Sigmoid colon (tissue), 6 donors: ENCODE measurements at regions not wholly inside any gene's neighbourhood (a gene's known extent, or its start where the extent isn't known, plus 50 kb on each side); places are given as distances from the start of the nearest gene placed in this dataset.

ENCODE experiments used
- DNase-seq: peaks from one replicate; pipeline ENCODE4 v3.0.0-alpha.2; 2019
- H3K27ac ChIP-seq, 4 donors: fragments of 200-600 bp; sonication (generic); one replicate each; pipeline ENCODE4 v1.5.1; 2016 to 2019; ENCODE audit warnings: mild to moderate bottlenecking in 1 of 4
- H3K27me3 ChIP-seq, 3 donors: fragments of 200-600 bp; sonication (generic); one replicate each; pipeline ENCODE4 v1.5.1; 2019; ENCODE audit warnings: mild to moderate bottlenecking in 1 of 3
- H3K36me3 ChIP-seq, 4 donors: fragments of 200-600 bp; sonication (generic); one replicate each; pipeline ENCODE4 v1.5.1; 2016 to 2019
- H3K4me1 ChIP-seq, 4 donors: fragments of 200-600 bp; sonication (generic); one replicate each; pipeline ENCODE4 v1.5.1; 2017 to 2019
- H3K4me3 ChIP-seq, 4 donors: fragments of 200-600 bp; sonication (generic); one replicate each; pipeline ENCODE4 v1.5.1; 2017 to 2019; ENCODE audit warnings: mild to moderate bottlenecking in 2 of 4, moderate library complexity in 1 of 4
- H3K9me3 ChIP-seq, 4 donors: fragments of 200-600 bp in 3 of 4; sonication (generic) in 3 of 4; one replicate each; pipeline versions ENCODE4 v1.5.1 to v1.6.1; 2013 to 2019
- EP300 ChIP-seq, 4 donors: sonication (generic); formaldehyde crosslinking; IDR thresholded peaks; one replicate each; pipeline ENCODE4 v1.6.1; 2017; ENCODE audit warnings: antibody characterized with exemption in 4 of 4
- POLR2A ChIP-seq, 2 donors: fragments of 450-650 bp; IDR thresholded peaks; one replicate each; pipeline ENCODE4 v1.6.1; 2016; ENCODE audit warnings: antibody characterized with exemption in 2 of 2, mild to moderate bottlenecking in 2 of 2, moderate library complexity in 2 of 2
- POLR2AphosphoS5 ChIP-seq, 4 donors: sonication (generic); formaldehyde crosslinking; IDR thresholded peaks; one replicate each; pipeline ENCODE4 v1.6.1; 2017; ENCODE audit warnings: antibody characterized with exemption in 4 of 4
- WGBS, 2 donors: extraction: QIAGEN DNeasy Blood & Tissue Kit; methylation state at CpG; one replicate each; pipeline ENCODE4 v1.1.7; 2013; 5-methylcytosine and 5-hydroxymethylcytosine counted together
- intact Hi-C: fragments of 100-400 bp; cut with DNase I; formaldehyde crosslinking; loops from one replicate; pipeline ENCODE4 v1.15.1; 2023
- small RNA-seq, 3 donors: library from RNA; depleted of rRNA; stranded (forward); fragments of <200 nt; gene quantifications; one replicate each; pipeline ENCODE3, GENCODE V24; 2016
- TF ChIP-seq, protein P1 (sequence below), 4 experiments: fragments of 450-650 bp in 3 of 4; fragments of 200-600 bp in 1 of 4; IDR thresholded peaks; one replicate each; pipeline ENCODE4 v1.5.1; 2016 to 2019; ENCODE audit warnings: antibody characterized with exemption in 4 of 4, mild to moderate bottlenecking in 3 of 4, moderate library complexity in 2 of 4
- donor health status: healthy with polysubstance abuse.
- donor health status: healthy.

DNA sequence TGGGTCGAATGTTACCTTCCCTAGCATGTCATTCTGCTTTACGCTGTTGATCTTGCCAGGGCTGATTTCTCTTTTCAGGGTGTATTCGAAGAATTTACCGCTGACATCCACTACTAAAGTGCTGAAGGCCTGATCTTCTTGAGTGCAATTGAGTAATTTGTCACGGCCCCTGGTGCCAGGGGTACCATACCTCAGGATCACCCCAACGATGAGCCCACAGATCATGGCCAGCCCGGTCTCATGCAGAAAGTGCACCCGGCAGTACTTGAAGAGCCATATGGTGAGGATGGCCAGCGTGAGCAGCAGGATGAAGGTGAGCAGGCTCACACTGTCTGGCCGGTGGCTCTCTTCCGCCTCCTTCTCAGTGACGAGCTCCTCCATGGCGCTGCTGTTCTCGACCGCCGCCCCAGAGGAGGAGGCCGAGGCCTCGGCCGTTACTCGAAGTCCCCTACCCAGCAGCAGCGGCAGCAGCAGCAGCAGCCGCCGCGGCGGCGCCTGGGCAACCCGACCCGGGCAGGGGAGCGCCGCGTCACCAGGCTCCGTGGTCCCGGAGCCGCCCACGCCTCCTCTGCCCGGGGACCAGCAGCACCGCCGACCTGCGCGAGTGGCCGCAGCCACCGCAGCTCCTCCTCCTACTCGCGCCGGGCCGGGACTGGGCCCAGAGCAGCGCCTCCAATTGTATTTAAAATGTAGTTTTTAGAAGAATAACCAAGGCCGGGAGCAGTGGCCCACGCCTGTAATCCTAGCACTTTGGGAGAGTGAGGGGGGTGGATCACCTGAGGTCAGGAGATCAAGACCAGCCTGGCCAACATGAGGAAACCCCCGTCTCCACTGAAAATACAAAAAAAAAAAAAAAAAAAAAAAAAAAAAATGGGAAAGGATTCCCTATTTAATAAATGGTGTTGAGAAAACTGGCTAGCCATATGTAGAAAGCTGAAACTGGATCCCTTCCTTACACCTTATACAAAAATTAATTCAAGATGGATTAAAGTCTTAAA lies 58.5 kb upstream of the TMPO start:
- 13 to 17% methylated on average over 50 of the region's 50 CpGs for WGBS, 2 donors
- TF ChIP-seq POLR2A (IDR thresholded peaks at IDR 0.05) (no peak), EP300 (IDR thresholded peaks at IDR 0.05) (no peak), POLR2AphosphoS5 (IDR thresholded peaks at IDR 0.05) (no peak)
- TF ChIP-seq, protein P1, sequence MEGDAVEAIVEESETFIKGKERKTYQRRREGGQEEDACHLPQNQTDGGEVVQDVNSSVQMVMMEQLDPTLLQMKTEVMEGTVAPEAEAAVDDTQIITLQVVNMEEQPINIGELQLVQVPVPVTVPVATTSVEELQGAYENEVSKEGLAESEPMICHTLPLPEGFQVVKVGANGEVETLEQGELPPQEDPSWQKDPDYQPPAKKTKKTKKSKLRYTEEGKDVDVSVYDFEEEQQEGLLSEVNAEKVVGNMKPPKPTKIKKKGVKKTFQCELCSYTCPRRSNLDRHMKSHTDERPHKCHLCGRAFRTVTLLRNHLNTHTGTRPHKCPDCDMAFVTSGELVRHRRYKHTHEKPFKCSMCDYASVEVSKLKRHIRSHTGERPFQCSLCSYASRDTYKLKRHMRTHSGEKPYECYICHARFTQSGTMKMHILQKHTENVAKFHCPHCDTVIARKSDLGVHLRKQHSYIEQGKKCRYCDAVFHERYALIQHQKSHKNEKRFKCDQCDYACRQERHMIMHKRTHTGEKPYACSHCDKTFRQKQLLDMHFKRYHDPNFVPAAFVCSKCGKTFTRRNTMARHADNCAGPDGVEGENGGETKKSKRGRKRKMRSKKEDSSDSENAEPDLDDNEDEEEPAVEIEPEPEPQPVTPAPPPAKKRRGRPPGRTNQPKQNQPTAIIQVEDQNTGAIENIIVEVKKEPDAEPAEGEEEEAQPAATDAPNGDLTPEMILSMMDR (IDR thresholded peaks at IDR 0.05), result no peak
- H3K27me3 ChIP-seq, result no peaks in the 10 kb centered on the region
- H3K27ac ChIP-seq, result peak overlapping the region; percentile 39 to 60 (median 55)
- H3K36me3 ChIP-seq, result no peaks in the 10 kb centered on the region
- peak overlapping the region; percentile 27 to 54 (median 48) for H3K4me3 ChIP-seq
- peaks cover 0 to 11% (median 4%) of the 10 kb centered on the region in 4 donors for H3K4me1 ChIP-seq
- no peak for DNase-seq
- no peaks in the 10 kb centered on the region for H3K9me3 ChIP-seq
- intact Hi-C loops, result no loop called here

DNA sequence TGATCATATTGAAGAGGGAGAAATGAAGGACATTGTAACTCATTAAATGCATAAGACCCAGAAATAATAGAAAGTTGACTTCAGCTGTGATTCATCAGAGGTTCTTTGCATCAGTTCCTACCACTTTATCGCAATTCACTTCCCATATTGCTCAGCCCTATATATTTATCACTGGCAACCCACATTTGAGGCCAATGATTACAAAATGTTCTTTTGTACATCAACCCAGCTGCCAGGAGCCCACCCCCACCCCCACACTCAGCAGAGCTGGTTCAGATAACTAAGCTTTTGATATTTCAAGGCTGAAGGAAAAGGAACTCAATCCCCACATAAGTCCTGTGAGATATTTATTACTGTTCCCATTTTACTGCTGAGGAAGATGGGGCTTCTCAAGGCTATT lies 51.2 kb upstream of the TMPO start:
- Histone ChIP-seq H3K27ac (no peak overlapping the region), H3K27me3 (no peaks in the 10 kb centered on the region), H3K4me3 (no peak overlapping the region), H3K9me3 (no peaks in the 10 kb centered on the region), H3K4me1 (peaks cover 0 to 14% (median 9%) of the 10 kb centered on the region in 4 donors), H3K36me3 (no peaks in the 10 kb centered on the region)
- 74 to 79% methylated on average over 1 of the region's 1 CpG for WGBS, 2 donors
- TF ChIP-seq POLR2AphosphoS5 (IDR thresholded peaks at IDR 0.05), result no peak
- no peak for TF ChIP-seq POLR2A (IDR thresholded peaks at IDR 0.05)
- TF ChIP-seq, protein P1 (IDR thresholded peaks at IDR 0.05), result no peak
- TF ChIP-seq EP300 (IDR thresholded peaks at IDR 0.05), result no peak
- no peak for DNase-seq
- intact Hi-C loops, result no loop called here

DNA sequence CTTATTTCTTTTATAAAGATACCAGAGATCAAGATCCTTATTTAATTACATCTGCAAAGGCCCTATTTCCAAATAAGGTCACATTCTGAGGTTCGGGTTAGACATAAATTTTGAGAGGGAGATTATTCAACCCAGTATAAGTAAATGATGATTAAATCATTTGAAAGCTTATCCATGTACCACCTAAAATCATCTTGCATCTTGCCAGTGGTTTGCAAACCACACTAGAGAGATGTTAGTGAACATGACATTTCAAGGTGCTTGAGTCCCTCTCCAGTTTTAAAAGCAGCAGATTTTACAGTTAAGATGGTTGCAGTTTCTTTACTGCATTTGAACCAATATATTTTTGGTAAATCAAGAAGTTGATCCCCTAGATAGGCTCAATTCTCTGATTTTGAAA lies 49.9 kb upstream of the TMPO start:
- Histone ChIP-seq H3K4me3 (no peak overlapping the region), H3K36me3 (no peaks in the 10 kb centered on the region), H3K9me3 (no peaks in the 10 kb centered on the region), H3K4me1 (peaks cover 0 to 14% (median 9%) of the 10 kb centered on the region in 4 donors), H3K27me3 (no peaks in the 10 kb centered on the region), H3K27ac (peak overlapping the region in 1 of 4 donors; percentile 20)
- intact Hi-C loops, result no loop called here
- no peak for DNase-seq
- 80 to 82% methylated on average over 1 of the region's 1 CpG for WGBS, 2 donors
- TF ChIP-seq EP300 (IDR thresholded peaks at IDR 0.05), result no peak
- TF ChIP-seq, protein P1 (IDR thresholded peaks at IDR 0.05), result no peak
- TF ChIP-seq POLR2A (IDR thresholded peaks at IDR 0.05), result no peak

Small RNAs in the stretch of these regions (small RNA-seq; reads per million reads assigned to genes)
- gene AC018659.1, result 0 reads per million in 3 donors
- gene MIR4303, result 0 reads per million in 3 donors
- gene MIR4495, result 0 reads per million in 3 donors
- gene RNU4-41P, result 0 to 0.11 (median 0) reads per million in 3 donors
- 0 reads per million in 3 donors for gene RNU6-36P
